GM21447 (cell line): ENCODE measurements at regions not wholly inside any gene's neighbourhood (a gene's known extent, or its start where the extent isn't known, plus 50 kb on each side); places are given as distances from the start of the nearest gene placed in this dataset.
"Not testable (repeated sequence)": the region's sequence is repeated elsewhere in the genome, so short reads cannot be mapped to it uniquely, and the experiment has no call there.

ENCODE experiments used
- ATAC-seq: cut with Tn5 transposase; IDR thresholded peaks from one replicate; pipeline ENCODE4 v1.9.1; 2021; ENCODE audit not compliant: unreplicated experiment

DNA sequence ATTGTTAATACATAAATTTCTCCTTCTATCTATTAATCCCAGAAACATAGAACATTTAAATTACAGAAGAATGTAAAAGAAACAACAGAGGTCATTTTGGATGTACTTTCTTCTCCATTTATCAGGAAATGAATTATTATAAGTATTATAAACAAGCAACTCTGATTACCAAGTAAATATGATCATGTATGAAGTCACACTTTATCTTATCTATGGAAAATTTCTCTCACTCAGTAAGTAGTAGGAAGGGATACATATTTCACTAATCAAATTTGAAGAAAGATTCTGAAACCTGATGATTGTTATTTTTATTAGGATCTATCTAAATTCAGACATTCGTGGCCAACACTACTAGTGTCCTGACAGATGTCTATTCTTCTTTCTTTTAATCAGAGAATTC lies 770.7 kb downstream of the LTN1 start:
- no peak for ATAC-seq

DNA sequence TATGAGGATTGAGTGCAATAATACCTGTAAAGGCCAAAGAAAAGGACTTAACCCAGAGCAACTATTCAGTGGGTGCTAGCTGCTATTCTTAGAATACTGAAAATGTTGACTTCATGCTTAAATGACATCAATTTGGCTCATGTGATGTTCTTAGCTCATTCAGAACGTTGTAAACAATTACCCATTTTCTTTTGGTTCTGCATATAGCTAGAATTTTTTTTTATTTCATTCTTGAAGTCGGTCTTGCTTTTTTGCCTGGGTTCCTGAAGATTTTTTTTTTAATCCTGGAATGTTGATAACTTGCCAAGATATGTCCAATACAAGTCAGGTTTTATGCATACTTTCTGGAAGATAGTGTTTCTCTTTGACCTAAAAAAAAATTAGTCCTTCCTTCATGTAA lies 772.0 kb downstream of the LTN1 start:
- no peak for ATAC-seq

DNA sequence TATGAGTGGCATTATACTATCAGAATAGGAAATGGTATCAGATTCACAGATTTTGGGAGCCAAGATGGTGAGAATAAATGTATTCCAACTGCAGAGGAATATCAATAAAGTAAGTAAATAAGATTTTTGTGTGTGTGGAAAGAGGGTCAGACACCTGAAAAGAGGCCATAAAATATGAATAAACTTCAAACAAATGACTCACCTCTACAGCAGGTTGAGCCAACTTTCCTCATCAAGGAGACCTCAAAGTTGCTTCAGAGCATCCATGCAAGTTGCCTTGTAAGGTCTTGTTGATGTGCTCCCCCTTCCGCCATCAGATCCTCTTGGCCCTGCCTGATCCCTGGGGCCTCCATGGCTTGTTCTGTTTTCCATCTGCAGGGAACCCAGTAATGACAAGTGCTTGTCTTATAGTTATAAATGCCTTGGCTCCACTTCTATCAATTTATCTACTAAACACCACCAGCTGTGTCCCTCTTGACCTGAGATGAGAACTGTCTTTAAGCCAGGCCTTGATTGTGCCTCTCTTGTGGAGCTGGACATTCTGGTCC lies 775.6 kb downstream of the LTN1 start:
- no peak for ATAC-seq

GRCh38 chr21:28215214-28215954 lies 777.3 kb downstream of the LTN1 start:
- ATAC-seq, result no peak

DNA sequence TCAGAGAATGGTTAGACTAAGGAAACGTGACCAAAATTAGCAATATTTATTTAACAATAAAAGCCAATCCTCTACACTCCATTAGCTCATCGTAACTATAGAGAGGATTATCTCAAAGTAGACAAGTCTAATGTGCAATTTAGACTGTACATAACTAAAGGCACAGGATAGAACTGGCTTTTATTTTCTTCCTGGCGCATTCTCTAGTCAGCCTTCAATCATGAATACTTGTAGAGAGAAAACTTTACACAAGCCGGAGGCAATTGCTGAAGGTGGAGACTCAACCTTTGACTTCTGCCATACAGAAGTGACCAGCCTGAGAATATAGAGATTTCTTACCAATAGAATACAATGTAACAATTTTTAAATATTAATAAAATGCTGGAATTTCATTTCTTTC lies 777.9 kb downstream of the LTN1 start:
- no peak for ATAC-seq

DNA sequence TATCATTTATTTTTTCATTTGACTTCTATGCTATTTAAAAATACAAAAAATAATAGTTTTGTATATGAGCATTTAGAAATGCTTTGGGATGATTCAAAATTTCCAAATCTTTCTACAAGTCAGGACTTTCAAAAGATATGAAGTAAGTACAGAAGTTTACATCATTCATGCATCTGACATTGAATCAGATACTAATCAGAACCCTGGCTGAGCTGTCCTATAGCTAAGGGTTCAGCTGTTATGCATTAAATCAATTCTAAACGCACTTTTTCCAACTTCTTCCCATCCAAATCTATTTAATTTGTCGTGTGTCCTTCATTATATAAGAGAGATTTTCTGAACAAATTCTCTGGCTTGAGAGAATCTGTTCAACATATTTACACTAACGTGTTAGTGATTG lies 779.4 kb downstream of the LTN1 start:
- no peak for ATAC-seq

GRCh38 chr21:28212061-28212460 lies 780.6 kb downstream of the LTN1 start:
- no peak for ATAC-seq

GRCh38 chr21:28207436-28208173 lies 785.1 kb downstream of the LTN1 start:
- no peak for ATAC-seq

DNA sequence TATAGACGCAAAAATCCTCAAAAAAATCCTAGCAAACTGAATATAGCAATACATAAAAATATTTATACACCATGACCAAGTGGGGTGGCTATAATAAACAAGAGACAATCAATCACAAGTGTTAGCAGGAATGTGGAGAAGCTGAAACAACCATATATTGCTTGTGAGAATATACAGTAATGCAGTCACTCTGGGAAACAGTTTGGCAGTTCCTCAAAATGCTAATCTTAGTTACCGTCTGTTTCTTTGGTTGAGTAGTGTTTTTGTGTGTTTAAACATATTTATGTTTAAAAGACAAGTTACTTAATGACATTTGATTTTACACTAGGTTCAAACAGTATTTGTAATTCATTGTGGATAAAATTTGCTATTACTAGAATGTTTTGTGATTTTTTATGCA lies 792.0 kb downstream of the LTN1 start:
- ATAC-seq, result no peak

- ATAC-seq, result no peak
Measured at GRCh38 chr21:28196981-28197380, 795.7 kb downstream of the LTN1 start.

GRCh38 chr21:28193189-28193588 lies 799.5 kb downstream of the LTN1 start:
- ATAC-seq, result no peak

DNA sequence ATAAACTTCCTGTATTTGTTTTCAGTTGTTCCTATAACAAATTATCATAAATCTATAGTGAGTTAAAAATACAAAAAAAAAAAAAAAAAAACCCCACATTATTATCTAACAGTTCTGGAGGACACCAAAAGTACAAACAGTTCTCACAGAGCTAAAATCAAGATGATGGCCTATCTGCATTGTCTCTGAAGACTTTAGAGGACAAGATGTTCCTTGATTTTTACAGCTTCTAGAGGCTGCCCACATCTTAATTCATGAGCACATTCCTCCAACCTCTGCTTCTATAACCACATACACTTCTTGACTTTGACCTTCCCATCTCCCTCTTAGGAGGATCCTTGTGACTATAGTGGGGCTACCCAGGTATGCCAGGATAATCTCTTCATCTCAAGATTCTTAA lies 806.1 kb downstream of the LTN1 start:
- no peak for ATAC-seq

GRCh38 chr21:28181730-28182129 lies 810.9 kb downstream of the LTN1 start:
- no peak for ATAC-seq

DNA sequence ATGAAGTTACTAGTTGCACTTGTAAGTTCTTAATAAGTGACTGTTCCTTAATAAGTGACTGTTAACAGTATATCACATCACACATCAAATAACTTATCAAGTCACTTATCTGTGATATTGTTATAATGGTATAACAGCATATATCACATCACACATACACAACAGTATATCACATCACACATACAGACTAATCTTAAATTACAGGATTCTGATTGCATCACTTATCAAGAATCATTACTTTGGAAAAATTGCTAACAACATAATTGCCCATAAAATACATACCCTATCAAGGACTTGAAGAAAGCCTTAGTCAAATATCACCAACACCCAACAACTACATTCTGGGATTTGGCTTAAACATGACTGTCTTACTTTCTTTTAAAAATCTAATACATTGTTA lies 813.5 kb downstream of the LTN1 start:
- ATAC-seq, result no peak

DNA sequence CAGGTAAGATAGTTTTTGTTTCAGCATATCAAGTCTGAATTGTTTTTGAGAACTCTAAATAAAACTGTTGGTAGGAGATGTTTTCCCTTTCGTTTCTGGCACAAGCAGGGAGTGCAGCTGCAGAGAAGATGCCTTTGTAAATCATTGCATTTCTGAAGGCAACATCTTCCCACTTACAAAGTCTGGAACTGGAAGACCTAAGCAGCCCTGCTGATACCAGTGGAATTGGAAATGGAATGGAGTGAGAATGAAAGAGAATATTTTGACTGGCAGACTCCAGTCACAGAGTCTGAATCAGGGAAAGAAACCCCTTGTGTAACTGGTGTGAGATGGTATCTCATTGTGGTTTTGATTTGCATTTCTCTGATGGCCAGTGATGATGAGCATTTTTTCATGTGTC lies 815.6 kb downstream of the LTN1 start:
- no peak for ATAC-seq

DNA sequence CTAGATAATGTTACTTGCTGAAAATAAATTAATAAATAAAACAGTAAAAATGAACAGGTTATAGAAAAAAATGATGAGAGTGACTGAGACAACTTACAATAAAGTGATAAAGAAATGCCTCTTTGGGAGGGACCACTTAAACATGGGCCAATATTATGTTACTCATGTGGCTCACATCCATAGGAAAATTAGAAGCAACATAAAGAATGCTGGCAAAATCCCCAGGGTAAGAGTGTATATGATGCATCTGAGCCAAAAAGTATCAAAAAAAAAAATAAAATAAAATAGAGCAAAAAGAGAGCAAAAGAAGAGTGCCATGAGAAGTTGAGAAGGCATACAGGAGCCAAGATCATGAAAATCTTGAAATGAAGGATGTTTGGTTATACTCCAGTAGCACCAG lies 818.0 kb downstream of the LTN1 start:
- no peak for ATAC-seq

DNA sequence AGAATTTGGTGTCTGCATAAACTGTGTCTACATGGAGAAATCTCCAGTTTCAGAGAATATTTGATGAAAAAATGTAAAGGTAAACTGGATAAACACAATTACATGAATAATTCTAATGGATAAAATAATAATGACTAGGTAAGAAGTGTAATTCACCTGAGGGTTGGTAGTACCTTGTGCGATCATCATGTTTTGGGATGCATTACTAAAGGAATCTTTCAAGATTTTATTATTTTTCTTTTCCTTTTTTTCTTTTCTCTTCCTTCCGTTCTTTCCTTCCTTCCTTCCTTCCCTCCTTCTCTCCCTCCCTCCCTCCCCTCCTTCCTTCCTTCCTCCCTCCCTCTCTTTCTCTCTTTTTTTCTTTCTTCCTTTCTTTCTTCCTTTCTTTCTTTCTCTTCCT lies 818.7 kb downstream of the LTN1 start:
- ATAC-seq, result no peak

DNA sequence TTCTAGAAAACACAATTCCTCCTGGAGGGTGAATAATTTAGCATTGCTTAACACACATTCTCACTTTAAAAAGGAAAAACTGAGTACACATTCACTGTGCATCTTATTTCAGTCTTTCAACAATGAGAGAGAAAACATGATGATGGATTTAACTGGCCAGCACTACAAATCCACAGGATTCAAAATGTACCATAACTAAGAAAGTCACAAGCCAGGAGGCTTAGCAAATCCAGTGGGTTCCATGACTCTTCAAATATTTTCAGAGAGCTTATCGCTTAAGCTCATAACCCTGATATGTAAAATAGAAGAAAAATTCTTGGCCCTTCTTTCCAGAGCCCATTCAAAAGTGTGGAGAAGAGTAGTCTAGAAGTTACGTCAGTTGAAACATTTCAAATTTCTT lies 820.3 kb downstream of the LTN1 start:
- no peak for ATAC-seq

DNA sequence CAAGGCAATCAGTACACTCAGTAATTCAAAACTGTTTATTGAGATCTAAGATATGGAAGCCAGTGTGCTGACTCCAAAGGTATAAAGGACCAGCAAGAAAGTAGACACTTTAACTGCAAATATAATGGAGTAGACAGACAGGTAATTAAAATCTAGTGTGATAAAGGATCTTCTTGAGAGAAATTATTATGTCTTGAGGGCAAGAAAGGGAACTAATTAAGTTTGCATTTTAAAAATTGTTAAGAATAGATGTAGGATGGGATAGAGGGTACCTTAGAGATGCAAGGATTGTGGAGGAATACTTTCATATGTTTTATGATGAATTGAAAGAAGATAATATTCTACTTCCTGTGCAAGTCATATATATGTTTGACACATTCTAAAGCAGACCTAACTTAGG lies 825.3 kb downstream of the LTN1 start:
- ATAC-seq, result no peak

DNA sequence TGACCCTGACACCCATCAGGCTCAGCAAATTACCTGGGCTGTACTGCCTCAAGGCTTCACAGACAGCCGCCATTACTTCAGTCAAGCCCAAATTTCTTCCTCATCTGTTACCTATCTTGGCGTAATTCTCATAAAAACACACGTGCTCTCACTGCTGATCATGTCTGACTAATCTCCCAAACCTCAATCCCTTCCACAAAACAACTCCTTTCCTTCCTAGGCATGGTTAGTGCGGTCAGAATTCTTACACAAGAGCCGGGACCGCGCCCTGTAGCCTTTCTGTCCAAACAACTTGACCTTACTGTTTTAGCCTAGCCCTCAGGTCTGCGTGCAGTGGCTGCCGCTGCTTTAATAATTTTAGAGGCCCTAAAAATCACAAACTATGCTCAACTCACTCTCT lies 828.2 kb downstream of the LTN1 start:
- not testable (repeated sequence) for ATAC-seq

DNA sequence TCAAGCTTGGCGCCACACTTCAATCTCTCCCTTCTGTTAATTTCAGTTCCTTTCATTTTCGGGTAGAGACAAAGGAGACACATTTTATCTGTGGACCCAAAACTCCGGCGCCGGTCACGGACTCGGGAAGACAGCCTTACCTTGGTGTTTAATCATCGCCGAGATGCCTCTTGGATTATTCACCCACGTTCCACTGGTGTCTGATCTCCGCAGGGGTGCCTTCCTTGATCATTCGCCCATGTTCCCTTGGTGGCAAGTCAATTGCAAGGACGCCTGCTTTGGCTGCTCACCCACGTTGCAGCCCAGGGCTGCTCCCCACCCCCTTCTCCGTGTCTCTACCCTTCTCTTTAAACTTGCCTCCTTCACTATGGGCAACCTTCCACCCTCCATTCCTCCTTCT lies 830.6 kb downstream of the LTN1 start:
- not testable (repeated sequence) for ATAC-seq

DNA sequence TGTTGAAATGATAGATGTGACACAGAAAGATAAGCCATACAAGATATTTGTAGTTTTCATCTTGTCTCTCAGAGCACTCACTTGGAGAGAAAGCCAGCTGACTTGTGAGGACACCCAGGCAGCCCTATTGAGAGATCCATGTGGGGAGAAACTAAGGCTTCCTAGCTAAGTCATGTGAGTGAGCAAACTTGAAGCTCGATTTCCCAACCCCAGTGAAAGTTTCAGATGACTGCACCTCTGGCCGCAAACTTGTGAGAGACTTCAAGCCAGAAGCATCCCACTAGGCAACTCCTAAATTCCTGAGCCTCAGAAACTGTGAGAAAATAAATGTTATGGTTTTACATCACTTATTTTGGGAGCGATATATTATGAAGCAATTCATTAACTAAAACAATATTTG lies 832.3 kb downstream of the LTN1 start:
- ATAC-seq, result no peak
